B cell (primary cell): ENCODE measurements at regions not wholly inside any gene's neighbourhood (a gene's known extent, or its start where the extent isn't known, plus 50 kb on each side); places are given as distances from the start of the nearest gene placed in this dataset.

Experiments used
- ATAC-seq: fragments of 200-7000 bp; cut with Tn5 transposase; one replicate; pipeline ENCODE4 v1.10.0; 2021; ENCODE audit warnings: low read depth, mild to moderate bottlenecking, moderate number of reproducible peaks, moderate library complexity
- CTCF ChIA-PET: fragments of 350-600 bp; sonication (Branson Sonifier 250); formaldehyde crosslinking; loops from one replicate; lab custom pipeline; 2021; ENCODE audit warnings: antibody characterized with exemption, inconsistent platforms; lab: Charles Lee
- POLR2A ChIA-PET: fragments of 350-600 bp; sonication (Branson Sonifier 250); formaldehyde crosslinking; loops from one replicate; lab custom pipeline; 2021; ENCODE audit warnings: antibody characterized with exemption; lab: Charles Lee
- DNase-seq: peaks from one replicate; pipeline ENCODE4 v3.0.0; 2013
- H2AFZ ChIP-seq: 2 replicates; pipeline ENCODE4 v1.6.1; 2012; ENCODE audit warnings: mild to moderate bottlenecking, low read depth, low read length; ENCODE audit not compliant: insufficient read depth, poor library complexity, severe bottlenecking
- H3K27ac ChIP-seq, 2 donors: 1 replicate in 1 of 2; 2 replicates in 1 of 2; pipeline ENCODE4 v1.5.1; 2012 to 2013; ENCODE audit warnings: low read length in 2 of 2, mild to moderate bottlenecking in 2 of 2, moderate library complexity in 1 of 2
- H3K27me3 ChIP-seq, 4 experiments: fragments of 200-600 bp in 1 of 4; sonication (generic) in 1 of 4; replicated peaks in 1 of 4; 1 replicate in 2 of 4; 2 replicates in 2 of 4; pipeline versions ENCODE4 v1.6.1 to v1.7.0; 2013 to 2016; ENCODE audit warnings: low read length in 3 of 4, mild to moderate bottlenecking in 2 of 4, mixed read lengths in 1 of 4, moderate library complexity in 1 of 4; ENCODE audit not compliant: insufficient read depth in 4 of 4, control insufficient read depth in 3 of 4; ENCODE audit errors: control extremely low read depth in 1 of 4
- H3K36me3 ChIP-seq, 2 experiments: replicated peaks in 1 of 2; 1 replicate in 1 of 2; 2 replicates in 1 of 2; pipeline versions ENCODE4 v1.6.1 to v1.7.1; 2013; ENCODE audit warnings: low read length in 1 of 2; ENCODE audit not compliant: insufficient read depth in 2 of 2, control insufficient read depth in 1 of 2; ENCODE audit errors: control extremely low read depth in 1 of 2, extremely low read depth in 1 of 2
- H3K4me1 ChIP-seq, 2 donors: fragments of 200-600 bp in 1 of 2; sonication (generic) in 1 of 2; 1 replicate in 1 of 2; 2 replicates in 1 of 2; pipeline versions ENCODE4 v1.5.1 to v1.6.1; 2013 to 2017; ENCODE audit warnings: low read length in 2 of 2; ENCODE audit not compliant: control insufficient read depth in 2 of 2, insufficient read depth in 2 of 2
- H3K4me2 ChIP-seq: replicated peaks from 2 replicates; pipeline ENCODE3; 2012; ENCODE audit warnings: mild to moderate bottlenecking, low read depth, low read length; ENCODE audit not compliant: poor library complexity, severe bottlenecking
- H3K4me3 ChIP-seq, 5 experiments: fragments of 200-600 bp in 1 of 5; sonication (generic) in 1 of 5; 1 replicate in 3 of 5; 2 replicates in 2 of 5; pipeline versions ENCODE4 v1.5.1 to v1.7.0; 2011 to 2016; ENCODE audit warnings: low read length in 4 of 5, mild to moderate bottlenecking in 4 of 5, low read depth in 2 of 5, control low read depth in 1 of 5, moderate library complexity in 1 of 5; ENCODE audit not compliant: insufficient read depth in 1 of 5; ENCODE audit errors: control extremely low read depth in 1 of 5, extremely low read depth in 1 of 5
- H3K79me2 ChIP-seq: fragments of 200-600 bp; sonication (generic); one replicate; pipeline ENCODE4 v1.6.0; 2016; ENCODE audit warnings: low read length; ENCODE audit not compliant: control insufficient read depth, insufficient read depth
- H3K9ac ChIP-seq: fragments of 200-600 bp; sonication (generic); 2 replicates; pipeline ENCODE4 v1.6.1; 2017; ENCODE audit warnings: mild to moderate bottlenecking, low read length, moderate library complexity
- H3K9me3 ChIP-seq, 3 donors: one replicate each; pipeline versions ENCODE4 v1.6.1 to v1.7.1; 2013; ENCODE audit warnings: low read length in 2 of 3; ENCODE audit not compliant: control insufficient read depth in 2 of 3, insufficient read depth in 1 of 3; ENCODE audit errors: control extremely low read depth in 1 of 3
- H4K20me1 ChIP-seq: 2 replicates; pipeline ENCODE4 v1.6.0; 2012; ENCODE audit warnings: mild to moderate bottlenecking, low read length; ENCODE audit not compliant: insufficient read depth, control insufficient read depth, poor library complexity, severe bottlenecking
- H3K27ac Mint-ChIP-seq: one replicate; pipeline ENCODE4 v1.8.0; 2021; ENCODE audit warnings: mixed read lengths
- H3K27me3 Mint-ChIP-seq: one replicate; pipeline ENCODE4 v1.8.0; 2021; ENCODE audit warnings: mixed read lengths
- H3K4me1 Mint-ChIP-seq: one replicate; pipeline ENCODE4 v1.8.0; 2021; ENCODE audit warnings: mixed read lengths
- H3K4me3 Mint-ChIP-seq: one replicate; pipeline ENCODE4 v1.8.0; 2021; ENCODE audit warnings: mixed read lengths
- H3K9me3 Mint-ChIP-seq: one replicate; pipeline ENCODE4 v1.8.0; 2022; ENCODE audit warnings: mixed read lengths; ENCODE audit not compliant: insufficient read depth
- CTCF ChIP-seq: fragments of 200-600 bp; IDR thresholded peaks from one replicate; pipeline ENCODE4 v1.8.0; 2022; ENCODE audit warnings: antibody characterized with exemption, mild to moderate bottlenecking
- EZH2 ChIP-seq: IDR thresholded peaks from 2 replicates; pipeline ENCODE4 v1.6.1; 2012; ENCODE audit warnings: borderline replicate concordance, low read depth, mild to moderate bottlenecking, moderate library complexity, low read length; ENCODE audit not compliant: insufficient read depth, poor library complexity, severe bottlenecking
- WGBS: methylation state at CpG from one replicate; pipeline ENCODE4 v1.1.5; 2013; ENCODE audit warnings: missing lambda C conversion rate; ENCODE audit not compliant: insufficient coverage; 5-methylcytosine and 5-hydroxymethylcytosine counted together
- intact Hi-C: fragments of 100-400 bp; cut with micrococcal nuclease; formaldehyde crosslinking; loops from one replicate; pipeline ENCODE4 v1.10.0; 2022

GRCh38 chr13:39961036-39961435 is 305.6 kb downstream of the COG6 start:
- no peaks in the 10 kb centered on the region for H3K9me3 Mint-ChIP-seq
- CTCF ChIA-PET, result interaction anchor here (0.8 to 2.3 kb wide), 2 partner anchors 18 to 722 kb away, joined by 3 to 14 read pairs; no protein-coding TSS in a partner anchor
- H3K27ac ChIP-seq, result no peak overlapping the region
- no peaks in the 10 kb centered on the region for H3K79me2 ChIP-seq
- H3K4me1 Mint-ChIP-seq, result peaks cover 18% of the 10 kb centered on the region
- POLR2A ChIA-PET, result no interaction called here
- H3K9me3 ChIP-seq, result no peaks in the 10 kb centered on the region
- H3K9ac ChIP-seq, result no peak overlapping the region
- no peak overlapping the region for H2AFZ ChIP-seq
- no peak for ATAC-seq
- no peaks in the 10 kb centered on the region for H3K36me3 ChIP-seq
- no peak overlapping the region for H3K4me3 ChIP-seq
- no peak for TF ChIP-seq CTCF
- TF ChIP-seq EZH2, result no peak
- H3K27ac Mint-ChIP-seq, result no peak overlapping the region
- intact Hi-C loops, result no loop called here
- WGBS, result 71% methylated on average over 1 of the region's 1 CpG
- no peak for DNase-seq
- no peaks in the 10 kb centered on the region for H4K20me1 ChIP-seq
- no peak overlapping the region for H3K4me3 Mint-ChIP-seq
- H3K27me3 Mint-ChIP-seq, result peaks cover 9% of the 10 kb centered on the region
- peaks cover 4 to 11% of the 10 kb centered on the region in 2 donors for H3K4me1 ChIP-seq
- H3K27me3 ChIP-seq, result no peaks in the 10 kb centered on the region
- no peak overlapping the region for H3K4me2 ChIP-seq

GRCh38 chr13:39963612-39964011 is 308.1 kb downstream of the COG6 start:
- no peaks in the 10 kb centered on the region for H3K36me3 ChIP-seq
- H3K27me3 Mint-ChIP-seq, result peaks cover 24% of the 10 kb centered on the region
- ChIA-PET POLR2A (no interaction called here), CTCF (interaction anchor here (0.7 to 0.8 kb wide), 2 partner anchors 22 to 106 kb away, joined by 3 read pairs; no protein-coding TSS in a partner anchor)
- TF ChIP-seq CTCF (no peak), EZH2 (no peak)
- DNase-seq, result no peak
- intact Hi-C loops, result no loop called here
- H3K4me3 Mint-ChIP-seq, result no peak overlapping the region
- no peaks in the 10 kb centered on the region for H3K79me2 ChIP-seq
- H3K4me1 ChIP-seq, result no peaks in the 10 kb centered on the region
- no peak overlapping the region for H3K9ac ChIP-seq
- H4K20me1 ChIP-seq, result no peaks in the 10 kb centered on the region
- no peak overlapping the region for H2AFZ ChIP-seq
- ATAC-seq, result no peak
- H3K9me3 ChIP-seq, result no peaks in the 10 kb centered on the region
- H3K4me3 ChIP-seq, result no peak overlapping the region
- peaks cover 1% of the 10 kb centered on the region for H3K4me1 Mint-ChIP-seq
- WGBS, result 100% methylated on average over 1 of the region's 1 CpG
- H3K4me2 ChIP-seq, result no peak overlapping the region
- no peaks in the 10 kb centered on the region for H3K9me3 Mint-ChIP-seq
- H3K27ac ChIP-seq, result no peak overlapping the region
- H3K27ac Mint-ChIP-seq, result no peak overlapping the region
- H3K27me3 ChIP-seq, result no peaks in the 10 kb centered on the region
